CD4-positive, CD25-positive, alpha-beta regulatory T cell (primary cell): ENCODE measurements at regions not wholly inside any gene's neighbourhood (a gene's known extent, or its start where the extent isn't known, plus 50 kb on each side); places are given as distances from the start of the nearest gene placed in this dataset.

Source experiments
- ATAC-seq, 2 donors: fragments of 150-1000 bp; cut with Tn5 transposase; one replicate each; pipeline ENCODE4 v1.10.0; 2021; ENCODE audit warnings: low read depth in 2 of 2, moderate number of reproducible peaks in 2 of 2, moderate library complexity in 1 of 2
- DNase-seq, 3 donors: peaks; one replicate each; pipeline versions ENCODE4 v3.0.0 to v3.0.0-alpha.2; 2012 to 2022; ENCODE audit warnings: mixed read lengths in 1 of 3
- H3K27ac ChIP-seq: one replicate; pipeline ENCODE4 v1.7.0; 2013; ENCODE audit warnings: mild to moderate bottlenecking, low read length; ENCODE audit not compliant: insufficient read depth, poor library complexity, severe bottlenecking
- H3K27me3 ChIP-seq: one replicate; pipeline ENCODE4 v1.7.0; 2013; ENCODE audit warnings: low read length; ENCODE audit not compliant: control insufficient read depth, insufficient read depth
- H3K36me3 ChIP-seq: one replicate; pipeline ENCODE4 v1.7.0; 2013; ENCODE audit warnings: mild to moderate bottlenecking, low read length, moderate library complexity; ENCODE audit not compliant: control insufficient read depth, insufficient read depth
- H3K4me1 ChIP-seq: 2 replicates; pipeline ENCODE4 v1.7.0; 2013; ENCODE audit warnings: mild to moderate bottlenecking, low read length; ENCODE audit not compliant: insufficient read depth, control insufficient read depth, poor library complexity, severe bottlenecking
- H3K4me3 ChIP-seq: one replicate; pipeline ENCODE4 v1.7.0; 2013; ENCODE audit warnings: low read depth, mild to moderate bottlenecking, low read length, moderate library complexity
- H3K9me3 ChIP-seq, 2 experiments: 1 replicate in 1 of 2; 2 replicates in 1 of 2; pipeline ENCODE4 v1.7.0; 2013; ENCODE audit warnings: low read length in 2 of 2, mild to moderate bottlenecking in 1 of 2, moderate library complexity in 1 of 2; ENCODE audit not compliant: control insufficient read depth in 2 of 2
- H3K27ac Mint-ChIP-seq, 3 donors: one replicate each; pipeline ENCODE4 v1.8.0; 2020 to 2022; ENCODE audit warnings: mild to moderate bottlenecking in 3 of 3, mixed read lengths in 3 of 3, moderate library complexity in 2 of 3
- H3K27me3 Mint-ChIP-seq: one replicate; pipeline ENCODE4 v1.8.0; 2022; ENCODE audit warnings: mild to moderate bottlenecking, mixed read lengths
- H3K36me3 Mint-ChIP-seq: one replicate; pipeline ENCODE4 v1.8.0; 2020; ENCODE audit warnings: mixed read lengths
- H3K4me1 Mint-ChIP-seq, 4 donors: one replicate each; pipeline ENCODE4 v1.8.0; 2020 to 2022; ENCODE audit warnings: mixed read lengths in 4 of 4, mild to moderate bottlenecking in 1 of 4
- H3K4me3 Mint-ChIP-seq, 4 donors: one replicate each; pipeline ENCODE4 v1.8.0; 2020 to 2022; ENCODE audit warnings: mild to moderate bottlenecking in 4 of 4, mixed read lengths in 4 of 4, moderate library complexity in 3 of 4
- H3K9me3 Mint-ChIP-seq, 7 donors: one replicate each; pipeline ENCODE4 v1.8.0; 2020 to 2022; ENCODE audit warnings: mixed read lengths in 7 of 7, mild to moderate bottlenecking in 3 of 7, moderate library complexity in 2 of 7

DNA sequence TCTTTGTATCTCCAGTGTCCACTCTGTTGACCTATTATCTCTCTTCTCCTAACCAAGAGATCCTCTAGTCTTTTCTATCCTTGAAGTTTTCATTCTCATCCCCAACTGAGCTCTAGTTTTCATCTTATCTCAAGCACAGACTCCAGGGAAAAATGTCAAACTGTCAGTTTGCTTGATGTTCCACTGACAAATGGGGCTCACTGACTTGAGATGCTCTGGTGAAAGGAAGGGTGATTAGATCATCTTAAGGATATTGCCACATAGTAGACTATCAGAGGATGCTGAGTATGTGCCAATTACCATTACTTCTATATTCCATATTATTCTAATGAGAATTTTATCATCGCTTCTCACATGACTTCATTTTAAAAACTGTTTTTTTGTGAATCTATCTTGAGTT, 2008.2 kb downstream of the ARAP2 start:
- H3K36me3 Mint-ChIP-seq: no peaks in the 10 kb centered on the region
- Histone ChIP-seq H3K9me3 (peaks cover 2 to 9% of the 10 kb centered on the region in 2 experiments), H3K27me3 (no peaks in the 10 kb centered on the region), H3K36me3 (no peaks in the 10 kb centered on the region), H3K4me3 (no peak overlapping the region), H3K4me1 (no peaks in the 10 kb centered on the region), H3K27ac (no peak overlapping the region)
- H3K4me3 Mint-ChIP-seq: no peak overlapping the region
- ATAC-seq (no peak), DNase-seq (no peak)
- H3K27ac Mint-ChIP-seq: no peak overlapping the region
- H3K9me3 Mint-ChIP-seq: peaks cover 5 to 33% (median 7%) of the 10 kb centered on the region in 7 donors
- H3K27me3 Mint-ChIP-seq: no peaks in the 10 kb centered on the region
- no peaks in the 10 kb centered on the region for H3K4me1 Mint-ChIP-seq

DNA sequence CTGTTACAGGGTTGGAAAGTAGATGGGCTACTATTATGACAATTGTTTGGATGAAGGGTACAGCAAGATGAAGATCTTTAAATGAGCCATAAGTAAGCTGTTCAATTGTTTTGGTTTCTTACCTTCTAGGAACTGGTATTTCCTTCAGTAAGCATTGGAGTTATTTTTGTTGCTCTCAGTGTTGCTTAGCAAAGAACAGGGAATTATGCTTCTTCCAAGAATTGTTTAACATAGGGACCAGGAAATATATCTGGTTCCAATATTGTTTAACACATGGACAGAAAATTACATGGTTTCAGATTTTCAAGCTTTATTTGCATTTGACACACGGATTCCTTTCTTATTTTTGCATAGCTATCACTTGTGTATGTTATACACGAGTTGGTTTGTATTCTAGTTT, 1999.0 kb downstream of the ARAP2 start:
- Histone ChIP-seq H3K9me3 (peaks cover 0 to 8% of the 10 kb centered on the region in 2 experiments), H3K27ac (no peak overlapping the region), H3K4me3 (no peak overlapping the region), H3K36me3 (no peaks in the 10 kb centered on the region), H3K27me3 (no peaks in the 10 kb centered on the region), H3K4me1 (no peaks in the 10 kb centered on the region)
- Mint-ChIP-seq H3K4me3 (no peak overlapping the region), H3K9me3 (peaks cover 3 to 18% (median 12%) of the 10 kb centered on the region in 7 donors), H3K27me3 (no peaks in the 10 kb centered on the region), H3K27ac (no peak overlapping the region), H3K4me1 (no peaks in the 10 kb centered on the region), H3K36me3 (no peaks in the 10 kb centered on the region)
- DNase-seq (no peak), ATAC-seq (no peak)

GRCh38 chr4:34250562-34250961, 1993.8 kb downstream of the ARAP2 start:
- Histone ChIP-seq H3K4me3 (no peak overlapping the region), H3K9me3 (peaks cover 3 to 13% of the 10 kb centered on the region in 2 experiments), H3K27me3 (no peaks in the 10 kb centered on the region), H3K36me3 (no peaks in the 10 kb centered on the region), H3K4me1 (no peaks in the 10 kb centered on the region), H3K27ac (no peak overlapping the region)
- ATAC-seq: no peak
- no peaks in the 10 kb centered on the region for H3K27me3 Mint-ChIP-seq
- no peaks in the 10 kb centered on the region for H3K4me1 Mint-ChIP-seq
- H3K9me3 Mint-ChIP-seq: peaks cover 0 to 20% (median 10%) of the 10 kb centered on the region in 7 donors
- no peaks in the 10 kb centered on the region for H3K36me3 Mint-ChIP-seq
- no peak overlapping the region for H3K4me3 Mint-ChIP-seq
- no peak overlapping the region for H3K27ac Mint-ChIP-seq
- DNase-seq: no peak

DNA sequence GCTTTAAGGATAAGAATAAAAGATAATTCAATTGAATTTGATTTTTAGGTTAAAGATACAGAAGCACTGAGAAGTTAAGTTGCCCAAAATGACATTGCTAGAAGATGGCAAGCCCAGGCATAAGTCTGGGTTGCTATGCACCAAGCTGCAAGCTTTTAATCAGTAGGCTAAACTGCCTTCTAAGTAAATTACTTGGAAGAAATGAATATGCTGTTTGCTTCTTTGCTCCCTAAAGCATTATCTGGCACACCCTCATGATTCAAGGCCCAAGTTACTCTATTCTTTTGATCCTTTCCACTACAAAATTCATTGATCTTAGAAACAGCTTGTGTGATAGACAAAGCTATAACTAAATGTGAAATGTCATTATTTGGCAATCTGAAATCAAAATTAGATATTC, 1991.1 kb downstream of the ARAP2 start:
- Mint-ChIP-seq H3K36me3 (no peaks in the 10 kb centered on the region), H3K27ac (no peak overlapping the region), H3K27me3 (no peaks in the 10 kb centered on the region), H3K9me3 (peaks cover 0 to 26% (median 14%) of the 10 kb centered on the region in 7 donors), H3K4me3 (no peak overlapping the region), H3K4me1 (no peaks in the 10 kb centered on the region)
- Histone ChIP-seq H3K27ac (no peak overlapping the region), H3K27me3 (no peaks in the 10 kb centered on the region), H3K4me1 (no peaks in the 10 kb centered on the region), H3K4me3 (no peak overlapping the region), H3K36me3 (no peaks in the 10 kb centered on the region), H3K9me3 (peaks cover 3 to 5% of the 10 kb centered on the region in 2 experiments)
- DNase-seq (no peak), ATAC-seq (no peak)

DNA sequence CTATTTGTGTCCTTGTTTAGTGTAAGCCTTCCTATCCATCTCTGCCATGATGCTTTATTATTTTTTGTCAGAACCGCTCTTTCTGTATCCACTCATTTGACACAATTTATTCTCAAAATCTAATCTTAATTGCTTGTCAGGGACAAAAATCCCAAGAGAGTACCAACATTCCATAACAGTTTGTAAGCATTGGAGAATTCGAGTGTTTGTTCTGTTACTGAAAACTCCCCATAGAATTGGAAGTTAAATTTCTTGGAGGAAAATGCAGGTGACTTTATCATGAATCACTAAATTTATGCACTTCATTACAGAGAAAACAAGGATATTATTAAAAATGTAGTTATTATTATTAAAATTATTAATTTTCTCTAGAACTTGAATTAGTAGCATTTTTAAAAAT, 1986.1 kb downstream of the ARAP2 start:
- no peaks in the 10 kb centered on the region for H3K36me3 ChIP-seq
- no peaks in the 10 kb centered on the region for H3K27me3 ChIP-seq
- no peaks in the 10 kb centered on the region for H3K4me1 ChIP-seq
- H3K4me3 ChIP-seq: no peak overlapping the region
- H3K27ac ChIP-seq: no peak overlapping the region
- DNase-seq (no peak), ATAC-seq (no peak)
- Mint-ChIP-seq H3K27ac (no peak overlapping the region), H3K9me3 (peaks cover 5 to 20% (median 10%) of the 10 kb centered on the region in 7 donors), H3K4me3 (no peak overlapping the region), H3K4me1 (no peaks in the 10 kb centered on the region), H3K36me3 (no peaks in the 10 kb centered on the region), H3K27me3 (no peaks in the 10 kb centered on the region)
- peaks cover 0 to 5% of the 10 kb centered on the region in 2 experiments for H3K9me3 ChIP-seq

GRCh38 chr4:34261799-34262314, 1982.5 kb downstream of the ARAP2 start:
- Histone ChIP-seq H3K9me3 (no peaks in the 10 kb centered on the region), H3K4me1 (no peaks in the 10 kb centered on the region), H3K4me3 (no peak overlapping the region), H3K36me3 (no peaks in the 10 kb centered on the region), H3K27me3 (no peaks in the 10 kb centered on the region), H3K27ac (no peak overlapping the region)
- Mint-ChIP-seq H3K9me3 (peaks cover 5 to 27% (median 11%) of the 10 kb centered on the region in 7 donors), H3K4me1 (no peaks in the 10 kb centered on the region), H3K4me3 (no peak overlapping the region), H3K27me3 (no peaks in the 10 kb centered on the region), H3K36me3 (no peaks in the 10 kb centered on the region), H3K27ac (no peak overlapping the region)
- ATAC-seq (no peak), DNase-seq (no peak)

DNA sequence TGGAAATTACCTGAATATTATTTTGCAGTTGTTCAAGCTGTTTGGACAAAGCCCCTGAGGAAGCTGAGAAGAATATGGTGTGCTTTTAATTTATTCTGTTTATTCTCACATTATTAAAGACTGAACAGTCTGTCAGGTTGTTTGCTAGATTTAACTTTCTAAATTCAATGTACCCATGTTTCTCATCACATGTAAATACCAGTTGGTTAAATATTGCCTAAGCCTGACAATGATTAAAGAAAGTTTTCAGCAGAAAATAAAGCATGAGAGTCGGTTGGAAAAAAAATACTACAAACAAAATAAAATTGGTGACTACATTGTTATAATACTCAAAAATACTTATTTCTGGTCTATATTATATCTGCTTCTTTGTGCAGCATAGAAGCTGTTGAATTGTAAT, 1974.7 kb downstream of the ARAP2 start:
- Mint-ChIP-seq H3K27me3 (no peaks in the 10 kb centered on the region), H3K4me1 (no peaks in the 10 kb centered on the region), H3K27ac (no peak overlapping the region), H3K4me3 (no peak overlapping the region), H3K9me3 (peaks cover 0 to 28% (median 10%) of the 10 kb centered on the region in 7 donors), H3K36me3 (no peaks in the 10 kb centered on the region)
- Histone ChIP-seq H3K36me3 (no peaks in the 10 kb centered on the region), H3K4me3 (no peak overlapping the region), H3K9me3 (no peaks in the 10 kb centered on the region), H3K27ac (no peak overlapping the region), H3K27me3 (no peaks in the 10 kb centered on the region), H3K4me1 (no peaks in the 10 kb centered on the region)
- DNase-seq (no peak), ATAC-seq (no peak)

DNA sequence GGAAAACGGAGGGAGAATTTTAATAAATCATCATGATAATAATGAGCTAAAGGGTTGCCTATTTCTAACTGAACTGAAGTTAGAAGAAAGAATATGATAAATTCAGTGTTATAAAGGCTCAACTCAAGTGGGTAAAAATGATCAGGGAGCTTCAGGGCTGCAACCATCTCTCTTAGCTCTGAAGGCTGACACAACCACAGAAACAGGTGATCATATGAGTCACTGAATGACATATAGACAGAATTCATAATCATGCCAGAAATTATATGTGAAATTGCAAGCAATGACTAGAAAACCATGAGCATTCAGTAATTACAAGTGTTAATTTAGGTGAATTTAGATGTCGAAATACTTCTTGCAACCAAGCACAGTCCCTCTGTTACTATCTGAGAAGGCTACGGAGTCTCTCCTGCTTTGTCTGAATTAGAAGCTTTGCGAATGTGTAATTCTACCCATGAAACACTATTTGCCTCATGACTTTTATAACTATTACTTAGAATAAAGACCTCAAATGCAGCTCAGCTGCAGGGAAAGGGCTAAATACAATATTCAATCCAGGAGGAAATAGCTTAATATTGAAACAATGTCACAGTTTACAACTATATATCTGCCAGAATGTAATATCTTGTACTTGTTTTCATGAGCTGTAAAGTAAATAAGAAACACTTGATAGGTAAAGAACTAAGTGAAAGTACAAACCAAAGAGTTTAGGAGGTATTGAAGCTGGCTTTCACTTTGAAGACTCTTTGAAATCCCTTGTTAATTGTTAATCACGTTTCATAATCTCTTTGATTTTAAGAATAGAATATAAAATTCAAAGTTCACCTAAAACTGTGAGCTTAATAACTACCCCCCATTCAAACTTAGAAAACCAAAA, 1972.6 kb downstream of the ARAP2 start:
- H3K4me3 Mint-ChIP-seq: no peak overlapping the region
- H3K4me1 Mint-ChIP-seq: no peaks in the 10 kb centered on the region
- no peaks in the 10 kb centered on the region for H3K9me3 ChIP-seq

More for the DNA sequence above, 1972.6 kb downstream of the ARAP2 start:
- Histone ChIP-seq H3K27ac (no peak overlapping the region), H3K36me3 (no peaks in the 10 kb centered on the region), H3K4me3 (no peak overlapping the region), H3K4me1 (no peaks in the 10 kb centered on the region), H3K27me3 (no peaks in the 10 kb centered on the region)
- Mint-ChIP-seq H3K9me3 (peaks cover 0 to 27% (median 6%) of the 10 kb centered on the region in 7 donors), H3K27ac (no peak overlapping the region), H3K36me3 (no peaks in the 10 kb centered on the region), H3K27me3 (no peaks in the 10 kb centered on the region)
- ATAC-seq (no peak), DNase-seq (no peak)
